ENCODE measurements at regions not wholly inside any gene's neighbourhood (a gene's known extent, or its start where the extent isn't known, plus 50 kb on each side); places are given as distances from the start of the nearest gene placed in this dataset.

DNA sequence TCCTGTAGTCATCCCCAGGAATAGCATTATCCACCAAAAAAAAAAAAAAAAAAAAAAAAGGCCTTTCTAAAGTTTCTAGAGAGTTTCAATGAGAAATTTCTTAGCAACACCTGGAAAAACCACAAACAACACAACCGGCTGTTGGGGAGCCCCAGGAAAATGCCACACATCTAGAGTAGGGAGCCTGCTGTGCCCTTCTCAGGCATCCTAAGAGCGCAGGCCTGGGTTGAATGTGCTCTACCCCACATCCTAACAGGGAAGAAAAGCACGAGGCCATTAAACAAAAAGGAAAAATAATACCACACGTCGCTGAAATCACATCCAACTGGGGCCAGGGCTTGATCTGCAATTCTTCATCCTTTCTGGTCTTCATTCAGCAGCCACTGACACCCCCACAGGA is 367.5 kb downstream of the TGFB2 start:
- Histone ChIP-seq H3K4me1 (no peaks in the 10 kb centered on the region), H3K27ac (no peak overlapping the region), H3K9me3 (no peaks in the 10 kb centered on the region), H3K27me3 (no peaks in the 10 kb centered on the region), H3K36me3 (no peaks in the 10 kb centered on the region), H3K4me3 (no peak overlapping the region)
- no peak for DNase-seq
- TF ChIP-seq POLR2AphosphoS5 (IDR thresholded peaks at IDR 0.05), result no peak
- TF ChIP-seq POLR2A (IDR thresholded peaks at IDR 0.05), result no peak
- TF ChIP-seq, protein P1, sequence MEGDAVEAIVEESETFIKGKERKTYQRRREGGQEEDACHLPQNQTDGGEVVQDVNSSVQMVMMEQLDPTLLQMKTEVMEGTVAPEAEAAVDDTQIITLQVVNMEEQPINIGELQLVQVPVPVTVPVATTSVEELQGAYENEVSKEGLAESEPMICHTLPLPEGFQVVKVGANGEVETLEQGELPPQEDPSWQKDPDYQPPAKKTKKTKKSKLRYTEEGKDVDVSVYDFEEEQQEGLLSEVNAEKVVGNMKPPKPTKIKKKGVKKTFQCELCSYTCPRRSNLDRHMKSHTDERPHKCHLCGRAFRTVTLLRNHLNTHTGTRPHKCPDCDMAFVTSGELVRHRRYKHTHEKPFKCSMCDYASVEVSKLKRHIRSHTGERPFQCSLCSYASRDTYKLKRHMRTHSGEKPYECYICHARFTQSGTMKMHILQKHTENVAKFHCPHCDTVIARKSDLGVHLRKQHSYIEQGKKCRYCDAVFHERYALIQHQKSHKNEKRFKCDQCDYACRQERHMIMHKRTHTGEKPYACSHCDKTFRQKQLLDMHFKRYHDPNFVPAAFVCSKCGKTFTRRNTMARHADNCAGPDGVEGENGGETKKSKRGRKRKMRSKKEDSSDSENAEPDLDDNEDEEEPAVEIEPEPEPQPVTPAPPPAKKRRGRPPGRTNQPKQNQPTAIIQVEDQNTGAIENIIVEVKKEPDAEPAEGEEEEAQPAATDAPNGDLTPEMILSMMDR (IDR thresholded peaks at IDR 0.05), result no peak
- no peak for TF ChIP-seq EP300 (IDR thresholded peaks at IDR 0.05)
- no peak for ATAC-seq (ENCODE audit: low FRiP score in 2 of 2)
- WGBS, 2 donors, result 87% methylated on average over 5 of the region's 5 CpGs

DNA sequence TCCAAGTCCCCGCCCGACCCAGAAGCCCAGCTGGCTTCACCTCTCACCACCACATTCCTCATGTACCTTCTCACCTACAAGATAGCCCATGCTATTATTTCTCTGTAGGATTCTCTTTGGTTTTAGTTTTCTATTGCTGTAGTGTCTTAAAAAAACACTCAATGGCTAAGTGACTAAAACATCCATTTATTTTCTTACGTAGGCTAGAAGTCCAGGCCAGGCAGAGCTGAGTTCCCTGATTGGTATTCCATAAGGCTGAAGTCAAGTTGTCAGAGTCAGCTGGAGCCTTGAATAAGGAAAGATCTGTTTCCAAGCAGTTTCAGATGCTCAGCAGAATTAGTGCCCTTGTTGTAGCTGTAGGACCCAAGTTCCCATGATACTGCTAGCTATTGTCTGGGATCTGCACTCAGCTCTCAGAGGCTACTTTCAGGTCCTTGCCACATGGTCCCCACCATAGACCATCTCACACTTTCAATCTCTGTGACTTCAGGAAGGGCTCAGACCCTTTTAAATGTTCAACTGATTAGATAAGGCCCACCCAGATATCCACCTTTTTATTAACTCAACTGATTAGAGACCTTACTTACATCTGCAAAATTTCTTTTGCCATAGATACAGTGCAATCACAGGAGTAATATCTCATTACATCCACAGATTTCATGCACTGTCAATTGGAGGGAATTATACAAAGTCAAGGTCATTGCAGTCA is 371.0 kb downstream of the TGFB2 start:
- no peak for ATAC-seq (ENCODE audit: low FRiP score in 2 of 2)

GRCh38 chr1:218717575-218717974 is 372.4 kb downstream of the TGFB2 start:
- TF ChIP-seq, protein P1 (IDR thresholded peaks at IDR 0.05), result no peak
- TF ChIP-seq EP300 (IDR thresholded peaks at IDR 0.05), result no peak
- TF ChIP-seq POLR2AphosphoS5 (IDR thresholded peaks at IDR 0.05), result no peak
- TF ChIP-seq POLR2A (IDR thresholded peaks at IDR 0.05), result no peak
- WGBS, 2 donors, result 0 to 9% methylated on average over 1 of the region's 1 CpG

More for the DNA sequence above, 371.0 kb downstream of the TGFB2 start:
- 97% methylated on average over 3 of the region's 3 CpGs for WGBS, 2 donors
- TF ChIP-seq EP300 (IDR thresholded peaks at IDR 0.05), result no peak
- no peak for TF ChIP-seq POLR2A (IDR thresholded peaks at IDR 0.05)
- TF ChIP-seq, protein P1 (IDR thresholded peaks at IDR 0.05), result no peak
- TF ChIP-seq POLR2AphosphoS5 (IDR thresholded peaks at IDR 0.05), result no peak
- no peaks in the 10 kb centered on the region for H3K36me3 ChIP-seq
- H3K9me3 ChIP-seq, result no peaks in the 10 kb centered on the region
- no peak overlapping the region for H3K4me3 ChIP-seq
- no peaks in the 10 kb centered on the region for H3K27me3 ChIP-seq
- no peak for DNase-seq
- H3K27ac ChIP-seq, result no peak overlapping the region
- no peaks in the 10 kb centered on the region for H3K4me1 ChIP-seq

DNA sequence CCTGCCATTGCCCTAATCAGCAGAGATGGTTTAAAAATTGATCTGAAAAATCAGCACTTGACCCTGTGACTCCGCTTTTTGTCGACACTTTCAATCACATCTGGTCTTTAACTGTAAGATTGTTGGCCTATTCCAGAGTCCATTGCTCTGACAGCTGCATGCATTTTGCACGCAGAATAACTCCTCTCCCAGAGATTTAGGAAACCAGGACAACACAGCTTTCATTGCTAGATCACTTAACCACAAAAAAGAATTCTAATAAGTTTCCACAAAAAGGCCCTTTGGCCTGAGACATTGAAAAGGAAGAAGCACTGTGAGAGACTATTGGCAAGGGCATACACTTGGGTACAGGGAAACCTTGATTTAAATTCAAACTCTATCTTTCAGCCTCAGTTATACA is 373.1 kb downstream of the TGFB2 start:
- WGBS, 2 donors, result 64 to 77% methylated on average over 3 of the region's 3 CpGs
- TF ChIP-seq POLR2A (IDR thresholded peaks at IDR 0.05) (no peak), EP300 (IDR thresholded peaks at IDR 0.05) (no peak), POLR2AphosphoS5 (IDR thresholded peaks at IDR 0.05) (no peak)
- TF ChIP-seq, protein P1 (IDR thresholded peaks at IDR 0.05), result no peak
- ATAC-seq (ENCODE audit: low FRiP score in 2 of 2) (no peak), DNase-seq (no peak)
- Histone ChIP-seq H3K4me1 (no peaks in the 10 kb centered on the region), H3K36me3 (no peaks in the 10 kb centered on the region), H3K27ac (no peak overlapping the region), H3K9me3 (no peaks in the 10 kb centered on the region), H3K27me3 (no peaks in the 10 kb centered on the region), H3K4me3 (no peak overlapping the region)

More at GRCh38 chr1:218717575-218717974, 372.4 kb downstream of the TGFB2 start:
- Histone ChIP-seq H3K9me3 (no peaks in the 10 kb centered on the region), H3K27me3 (no peaks in the 10 kb centered on the region), H3K27ac (no peak overlapping the region), H3K36me3 (no peaks in the 10 kb centered on the region), H3K4me3 (no peak overlapping the region), H3K4me1 (no peaks in the 10 kb centered on the region)
- ATAC-seq (ENCODE audit: low FRiP score in 2 of 2) (no peak), DNase-seq (no peak)

DNA sequence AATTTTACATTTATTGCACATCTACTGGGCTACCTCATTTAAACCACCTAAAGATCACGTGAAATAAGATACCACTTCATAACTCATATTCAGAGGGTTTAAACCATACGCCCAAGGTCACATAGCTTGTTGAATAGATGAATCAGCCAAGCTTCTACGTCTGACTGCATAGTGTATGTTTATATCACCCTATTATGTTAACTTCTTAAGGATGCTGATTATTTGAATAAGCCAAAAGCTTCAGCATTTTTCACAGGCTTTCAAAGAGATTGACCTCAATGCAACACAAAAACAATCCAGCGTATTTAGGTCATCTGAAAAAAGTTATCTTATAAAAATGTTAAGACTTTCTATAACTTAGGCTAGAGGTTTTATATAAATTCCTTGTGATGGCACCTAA is 373.8 kb downstream of the TGFB2 start:
- Histone ChIP-seq H3K27me3 (no peaks in the 10 kb centered on the region), H3K9me3 (no peaks in the 10 kb centered on the region), H3K27ac (no peak overlapping the region), H3K4me3 (no peak overlapping the region), H3K4me1 (no peaks in the 10 kb centered on the region), H3K36me3 (no peaks in the 10 kb centered on the region)
- WGBS, 2 donors, result 79 to 81% methylated on average over 4 of the region's 4 CpGs
- no peak for ATAC-seq (ENCODE audit: low FRiP score in 2 of 2)
- DNase-seq, result no peak
- TF ChIP-seq, protein P1 (IDR thresholded peaks at IDR 0.05), result no peak
- TF ChIP-seq POLR2A (IDR thresholded peaks at IDR 0.05) (no peak), EP300 (IDR thresholded peaks at IDR 0.05) (no peak), POLR2AphosphoS5 (IDR thresholded peaks at IDR 0.05) (no peak)

Data from upper lobe of left lung (tissue), 6 donors.